8988T (cell line): ENCODE measurements at regions not wholly inside any gene's neighbourhood (a gene's known extent, or its start where the extent isn't known, plus 50 kb on each side); places are given as distances from the start of the nearest gene placed in this dataset.
"Not testable (repeated sequence)": the region's sequence is repeated elsewhere in the genome, so short reads cannot be mapped to it uniquely, and the experiment has no call there.

Experiments
- DNase-seq: peaks from one replicate; pipeline ENCODE4 v3.0.0; 2011

DNA sequence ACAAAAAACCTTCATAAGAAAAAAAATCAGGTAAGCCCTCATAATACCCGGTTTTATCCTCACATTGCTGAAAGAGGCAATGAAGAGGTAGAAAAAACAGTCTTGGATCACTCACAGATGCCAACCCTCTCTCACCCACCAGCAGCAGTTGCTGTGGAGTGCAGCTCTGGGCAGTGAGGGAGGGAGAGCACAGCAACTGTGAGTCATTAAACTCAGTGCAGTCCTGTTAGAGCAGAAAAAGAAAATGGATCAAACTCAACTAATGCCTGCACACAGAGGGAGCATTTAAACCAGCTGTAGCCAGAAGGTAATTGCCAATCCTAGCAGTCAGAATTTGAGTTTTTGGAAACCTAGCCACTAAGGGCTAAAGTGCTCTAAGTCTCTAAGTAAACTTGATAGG, 1050.6 kb upstream of the ALCAM start:
- DNase-seq, result no peak

GRCh38 chr3:104323226-104323625, 1043.5 kb upstream of the ALCAM start:
- no peak for DNase-seq

DNA sequence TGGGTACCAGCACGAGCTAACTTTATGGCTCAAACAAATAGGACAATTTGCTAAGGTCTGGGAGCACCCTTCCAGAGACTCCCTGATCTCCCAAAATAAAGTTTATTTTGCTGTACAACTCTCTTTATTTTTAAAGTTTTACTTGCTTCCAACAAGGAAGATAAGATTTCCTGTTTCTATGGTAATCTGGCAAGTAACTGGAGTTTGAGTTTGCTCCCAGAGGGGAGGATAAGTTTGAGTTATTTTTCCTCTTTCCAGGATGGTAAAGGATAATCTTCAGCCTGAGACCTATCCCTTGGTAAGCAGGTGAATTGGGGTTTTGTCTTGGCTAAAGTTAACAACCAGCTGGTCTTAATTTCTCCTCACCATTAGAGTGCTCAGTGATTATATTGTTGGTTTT, 1019.4 kb upstream of the ALCAM start:
- no peak for DNase-seq

- no peak for DNase-seq
Measured at GRCh38 chr3:104349836-104350235, 1016.9 kb upstream of the ALCAM start.

DNA sequence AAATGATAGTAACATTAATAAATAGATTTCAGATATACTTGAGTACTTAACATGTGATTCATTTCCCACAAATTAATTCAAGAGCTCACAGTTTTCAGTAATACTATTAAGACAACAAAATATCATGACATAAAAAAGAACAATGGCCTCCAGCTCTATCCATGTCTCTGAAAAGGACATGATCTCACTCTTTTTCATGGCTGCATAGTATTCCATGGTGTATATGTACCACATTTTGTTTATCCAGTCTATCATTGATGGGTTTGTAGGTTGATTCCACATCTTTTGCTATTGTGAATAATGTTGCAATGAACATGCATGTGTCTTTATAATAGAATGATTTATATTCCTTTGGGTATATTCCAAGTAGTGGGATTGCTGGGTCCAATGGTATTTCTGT, 1012.8 kb upstream of the ALCAM start:
- DNase-seq, result no peak

DNA sequence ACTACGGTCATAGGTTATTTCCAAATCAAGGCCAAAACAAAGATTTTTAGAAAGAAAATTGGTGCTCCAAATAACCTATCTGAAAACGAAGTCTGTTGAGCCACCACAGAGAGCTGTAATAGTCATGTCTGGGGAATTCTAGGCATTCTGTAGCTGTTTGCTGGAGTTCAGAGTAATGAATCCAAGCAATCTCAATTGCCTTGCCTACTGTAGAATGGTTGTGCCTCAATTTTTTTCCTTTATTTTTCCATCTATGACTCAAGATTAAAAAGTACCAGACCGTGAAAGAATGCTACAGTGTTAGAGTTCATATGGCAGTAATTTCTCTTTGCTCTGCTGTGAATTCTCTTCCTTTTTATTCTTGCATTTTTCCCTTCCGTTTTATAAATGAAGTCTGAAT, 1007.2 kb upstream of the ALCAM start:
- no peak for DNase-seq

DNA sequence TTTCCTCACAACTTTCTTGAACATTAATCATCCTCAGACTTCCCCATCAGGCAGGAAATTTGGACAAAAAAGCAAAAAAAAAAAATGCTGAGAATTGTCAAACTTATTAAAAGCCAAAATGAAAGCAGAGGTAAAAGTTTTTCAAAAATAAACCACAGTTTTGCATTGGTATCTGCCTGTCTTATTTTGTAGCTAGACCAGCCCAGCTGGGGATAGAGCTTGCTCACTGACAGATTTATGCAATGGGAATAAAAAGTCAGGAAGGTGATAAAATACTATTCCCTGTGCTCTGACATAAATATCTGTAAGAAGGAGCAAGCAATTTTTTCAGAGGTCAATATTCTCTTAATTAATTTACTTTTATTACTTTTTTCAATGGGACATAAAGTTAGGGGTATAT, 1006.7 kb upstream of the ALCAM start:
- no peak for DNase-seq

GRCh38 chr3:104361748-104362147, 1005.0 kb upstream of the ALCAM start:
- not testable (repeated sequence) for DNase-seq

GRCh38 chr3:104362319-104362718, 1004.4 kb upstream of the ALCAM start:
- DNase-seq, result no peak

- DNase-seq, result no peak
Measured at GRCh38 chr3:104367000-104367399, 999.7 kb upstream of the ALCAM start.

DNA sequence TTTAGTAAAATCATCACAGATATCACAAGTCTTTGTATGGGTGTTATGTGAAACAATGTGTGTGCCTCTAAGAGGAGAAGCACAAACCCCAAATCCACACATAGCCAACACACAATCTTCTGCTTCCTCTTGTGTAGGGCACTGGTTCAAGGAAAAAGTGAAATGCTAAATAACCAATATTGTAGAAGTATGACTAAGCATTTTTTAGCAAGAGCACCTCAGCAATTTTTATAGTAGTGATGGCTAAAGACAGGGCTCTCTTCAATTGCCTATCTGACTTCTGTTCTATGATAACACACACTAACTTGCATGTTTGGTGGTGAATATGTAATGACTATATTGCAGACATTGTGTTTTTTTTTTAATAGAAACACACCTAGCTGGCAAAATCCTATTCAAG, 997.9 kb upstream of the ALCAM start:
- DNase-seq, result no peak

- no peak for DNase-seq
Measured at GRCh38 chr3:104385421-104385820, 981.3 kb upstream of the ALCAM start.

DNA sequence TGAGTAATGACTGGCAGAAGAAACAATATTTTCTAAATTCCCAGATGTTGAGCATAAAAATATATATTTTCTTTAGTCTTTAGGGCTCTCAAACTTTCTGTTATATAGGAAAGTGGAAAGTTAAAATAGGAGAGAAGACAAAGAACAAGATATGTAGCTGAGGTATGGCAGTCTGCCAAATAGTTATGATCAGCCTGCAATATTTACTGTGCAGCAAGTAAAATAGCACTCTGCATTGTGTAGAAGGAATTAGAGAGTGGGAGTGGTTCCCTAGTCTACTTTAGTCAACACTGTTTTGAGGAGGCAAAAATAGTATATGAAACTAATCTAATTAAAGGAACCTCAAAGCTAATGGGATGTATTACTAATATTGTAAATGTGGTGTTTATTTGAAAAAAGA, 978.1 kb upstream of the ALCAM start:
- no peak for DNase-seq

DNA sequence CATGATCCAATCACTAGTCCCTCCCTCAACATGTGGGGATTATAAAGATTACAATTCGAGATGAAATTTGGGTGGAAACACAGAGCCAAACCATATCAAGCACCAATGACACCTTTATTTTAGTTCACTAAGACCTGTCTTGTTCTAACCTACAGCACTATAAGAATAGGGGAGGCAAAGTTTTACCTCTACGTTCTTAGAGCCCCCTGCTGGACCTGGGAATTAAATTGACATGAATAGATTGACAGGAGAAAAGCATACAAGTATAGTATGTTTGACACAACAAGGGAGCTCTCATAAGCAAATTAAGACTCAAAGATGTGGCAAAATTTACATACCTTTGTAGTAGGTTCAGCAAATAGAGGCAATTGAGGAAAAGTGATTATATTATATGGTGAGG, 974.4 kb upstream of the ALCAM start:
- DNase-seq, result no peak

DNA sequence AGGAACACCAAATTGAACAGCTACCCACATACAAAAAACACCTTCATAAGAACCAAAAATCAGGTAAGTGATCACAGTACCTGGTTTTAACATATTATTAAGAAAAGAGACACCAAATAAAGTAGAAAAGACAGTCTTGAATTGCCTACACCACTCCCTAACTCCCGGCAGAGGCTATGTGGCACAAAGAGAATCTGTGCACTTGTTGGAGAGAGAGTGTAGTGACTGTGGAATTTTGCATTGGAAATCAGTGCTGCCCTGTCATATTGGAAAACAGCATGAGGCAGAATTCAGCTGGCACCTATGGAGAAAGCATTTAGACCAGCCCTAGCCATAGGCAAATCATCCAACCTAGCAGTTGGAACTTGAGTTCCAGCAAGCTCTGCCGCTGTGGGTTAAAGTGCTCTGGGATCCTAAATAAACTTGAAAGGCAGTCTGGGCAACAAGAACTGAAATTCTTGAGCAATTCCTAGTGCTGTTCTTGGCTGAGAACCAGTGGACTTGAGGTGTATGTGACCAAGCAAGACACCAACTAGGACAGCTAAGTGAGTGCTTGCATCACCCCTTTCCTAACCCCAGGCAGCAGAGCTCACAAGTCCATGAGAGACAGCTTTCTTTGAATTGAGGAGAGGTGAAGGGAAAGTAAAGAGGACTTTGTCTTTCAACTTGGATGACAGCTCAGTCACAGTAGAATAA, 969.6 kb upstream of the ALCAM start:
- no peak for DNase-seq

GRCh38 chr3:104397713-104398112, 969.0 kb upstream of the ALCAM start:
- DNase-seq, result no peak

GRCh38 chr3:104402902-104403301, 963.8 kb upstream of the ALCAM start:
- DNase-seq, result no peak

DNA sequence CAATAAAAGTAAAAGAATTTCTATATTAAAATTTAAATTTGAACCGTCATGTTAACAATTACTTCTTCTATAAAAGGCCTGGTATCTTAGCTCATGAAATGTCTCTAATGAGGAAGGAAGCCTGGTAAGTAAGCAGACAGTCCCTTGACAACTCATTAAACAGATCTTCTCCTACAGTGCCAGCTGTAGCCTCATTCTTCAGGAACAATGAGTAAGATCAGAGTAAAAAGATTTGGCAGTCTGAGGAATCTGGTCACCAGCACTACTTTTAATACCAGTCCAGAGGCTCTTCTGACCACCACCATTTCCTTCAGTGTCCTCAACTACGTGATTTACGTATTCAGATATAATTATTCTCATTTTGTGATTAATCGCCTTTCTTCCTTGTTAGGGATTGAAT, 955.0 kb upstream of the ALCAM start:
- DNase-seq, result no peak

DNA sequence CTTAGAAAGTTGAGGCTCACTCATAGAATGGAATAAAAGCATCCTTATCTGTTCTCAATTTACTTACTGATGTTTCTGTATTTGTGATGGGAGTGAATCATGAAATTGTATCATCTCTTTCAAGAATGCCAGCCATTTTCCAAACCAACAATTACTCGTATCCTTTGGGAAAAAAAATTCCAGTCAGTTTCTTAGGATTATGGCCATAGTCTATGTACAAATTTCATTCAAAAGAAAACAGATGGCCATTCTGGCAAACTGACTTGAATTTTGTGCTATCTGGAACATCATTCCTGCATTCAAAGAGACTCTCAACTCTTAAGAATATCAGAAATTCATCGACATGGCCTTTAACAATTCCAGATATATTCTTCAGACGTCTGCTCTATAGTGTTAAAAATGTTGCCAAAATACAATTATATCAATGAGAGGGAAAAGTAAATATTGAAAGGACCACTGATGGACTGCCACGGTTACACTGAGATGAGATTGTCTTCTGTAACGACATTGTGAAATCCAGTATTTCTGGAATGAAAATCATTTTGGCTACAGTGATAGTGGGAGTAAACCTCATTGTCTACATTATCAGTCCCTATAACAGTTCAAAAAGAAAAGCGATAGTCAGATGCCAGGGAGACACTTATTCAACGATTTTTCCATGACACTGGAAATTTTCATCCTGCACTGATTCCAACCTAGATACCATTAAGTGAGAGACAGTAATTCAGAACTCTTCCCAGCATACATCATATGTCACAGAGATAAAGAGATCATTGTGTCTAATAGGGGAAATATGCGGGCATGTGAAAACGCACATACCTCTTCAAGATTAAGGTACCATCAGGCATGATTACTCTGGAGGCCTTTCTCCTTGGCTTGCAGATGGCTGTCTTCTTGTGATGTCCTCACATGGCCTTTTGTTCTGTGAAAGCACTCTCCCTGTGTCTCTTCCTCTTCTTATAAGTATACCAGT, 953.8 kb upstream of the ALCAM start:
- no peak for DNase-seq

DNA sequence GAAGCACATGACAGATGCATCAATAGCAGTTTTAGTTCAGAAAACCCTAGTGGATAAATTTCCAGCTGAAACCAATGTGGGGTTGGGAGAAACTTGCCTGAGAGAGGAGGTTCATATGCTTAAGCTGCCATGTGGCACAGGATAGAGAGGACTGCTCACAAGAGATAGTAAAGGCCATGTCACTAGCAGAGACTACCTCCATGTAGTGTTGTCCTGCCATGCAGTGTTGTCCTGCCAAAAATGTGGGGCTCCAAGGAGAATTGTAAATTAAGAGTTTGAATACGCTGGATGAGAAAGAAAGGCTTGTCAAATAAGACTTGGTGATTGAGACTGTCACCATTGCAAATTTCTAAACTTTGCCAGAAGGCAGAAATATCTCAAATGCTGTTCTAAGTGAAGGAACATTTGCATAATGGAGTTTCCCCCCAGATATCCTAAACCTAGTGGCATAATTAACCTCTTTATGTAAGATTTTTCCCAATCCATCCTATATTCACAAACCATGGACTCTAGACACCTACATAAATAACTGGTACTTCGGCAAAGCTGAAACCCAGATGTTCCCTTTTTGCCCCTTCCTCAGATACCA, 938.3 kb upstream of the ALCAM start:
- DNase-seq, result no peak

DNA sequence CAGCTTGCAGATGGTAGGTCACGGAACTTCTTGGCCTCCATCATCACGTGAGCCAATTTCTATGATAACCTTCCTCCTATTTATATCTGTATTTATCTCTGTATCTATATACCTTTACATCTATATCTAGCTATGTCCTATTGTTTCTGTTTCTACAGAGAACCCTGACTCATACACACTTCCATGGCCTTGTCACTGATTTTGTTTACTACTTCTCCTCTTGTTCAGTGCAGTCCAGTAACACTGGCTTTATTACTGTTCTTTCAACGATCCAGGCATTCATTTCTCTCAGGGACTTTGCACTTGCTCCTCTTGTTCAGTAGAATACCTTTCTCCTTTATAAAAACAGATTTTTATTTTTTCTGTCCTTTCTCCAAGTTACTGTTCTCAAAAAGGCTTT, 937.0 kb upstream of the ALCAM start:
- DNase-seq, result no peak

- DNase-seq, result no peak
Measured at GRCh38 chr3:104436506-104436905, 930.2 kb upstream of the ALCAM start.

GRCh38 chr3:104437131-104437750, 929.5 kb upstream of the ALCAM start:
- DNase-seq, result no peak

DNA sequence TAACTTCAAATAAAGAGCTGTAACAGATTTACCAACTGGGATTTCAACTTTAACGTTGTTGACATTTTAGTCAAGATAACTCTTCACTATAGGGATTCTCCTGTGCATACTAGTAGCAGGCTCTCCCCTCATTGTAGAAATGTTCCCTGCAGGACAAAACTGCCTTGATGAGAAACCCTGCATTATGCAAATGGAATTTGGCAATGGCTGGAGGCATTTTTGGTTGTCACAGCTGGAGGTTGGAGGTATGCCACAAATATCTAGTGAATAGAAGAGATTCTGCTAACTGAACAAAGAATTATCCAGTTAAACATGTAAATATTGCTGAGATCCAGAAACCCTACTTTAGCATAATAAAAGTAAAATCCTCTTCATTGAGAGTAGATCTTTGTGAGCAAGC, 928.8 kb upstream of the ALCAM start:
- DNase-seq, result no peak
